ENCODE measurements at regions not wholly inside any gene's neighbourhood (a gene's known extent, or its start where the extent isn't known, plus 50 kb on each side); places are given as distances from the start of the nearest gene placed in this dataset.

DNA sequence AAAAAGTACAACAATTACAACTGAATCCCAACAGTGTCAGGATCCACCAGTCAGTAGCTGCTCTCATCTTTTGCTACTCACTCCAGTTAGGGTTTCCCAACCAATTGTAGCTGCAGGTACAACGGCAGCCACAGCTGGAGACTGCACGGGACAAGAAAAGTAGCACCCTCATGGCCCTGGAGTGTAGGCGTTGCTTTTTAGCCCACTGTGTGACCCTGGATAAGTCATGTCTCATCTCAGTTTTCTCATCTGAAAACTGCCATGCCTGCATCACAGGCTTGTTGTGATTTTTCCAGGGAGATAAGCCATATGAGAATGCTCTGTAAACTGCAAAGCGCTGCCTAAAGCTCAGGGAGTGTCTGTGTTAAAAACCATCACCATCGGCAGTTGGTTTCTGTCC, 535.6 kb upstream of the IL12A start:
- TF ChIP-seq CTCF (conservative IDR thresholded peaks at IDR 0.05 in 1 of 2, IDR thresholded peaks at IDR 0.05 in 1 of 2; ENCODE audit: low read depth in 1 of 2, low read length in 2 of 2): no peak
- no peak for TF ChIP-seq EZH2 (IDR thresholded peaks at IDR 0.05; ENCODE audit: low read length, missing control alignments)
